ENCODE measurements at regions not wholly inside any gene's neighbourhood (a gene's known extent, or its start where the extent isn't known, plus 50 kb on each side); places are given as distances from the start of the nearest gene placed in this dataset.

DNA sequence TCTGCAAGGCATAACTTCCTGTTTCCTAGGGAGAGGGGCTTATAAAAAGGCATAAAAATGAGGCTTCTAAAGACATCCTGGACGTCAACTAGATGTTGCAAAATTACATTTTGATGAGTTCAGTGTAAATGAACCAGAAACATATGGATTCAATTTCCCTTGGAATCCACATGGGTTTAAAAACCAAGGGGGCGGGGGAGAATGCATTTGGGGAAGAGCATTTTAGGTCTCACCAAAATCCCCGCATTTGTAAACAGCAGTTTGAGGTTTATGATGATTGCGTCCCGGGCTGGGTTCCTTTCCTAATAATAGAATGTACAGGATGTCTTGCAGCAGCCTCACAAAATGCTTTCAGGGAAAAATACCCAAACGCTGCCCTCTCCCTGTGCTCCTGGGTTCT is 407.8 kb downstream of the ZNF536 start:
- H3K4me1 ChIP-seq (ENCODE audit: insufficient read depth, low read length), result no peaks in the 10 kb centered on the region
- H3K9me3 ChIP-seq (ENCODE audit: control insufficient read depth, insufficient read depth, low read length), result no peaks in the 10 kb centered on the region
- no peak overlapping the region for H3K9ac ChIP-seq (ENCODE audit: low read depth, low read length)
- no peaks in the 10 kb centered on the region for H3K36me3 ChIP-seq (ENCODE audit: insufficient read depth, low read length)

DNA sequence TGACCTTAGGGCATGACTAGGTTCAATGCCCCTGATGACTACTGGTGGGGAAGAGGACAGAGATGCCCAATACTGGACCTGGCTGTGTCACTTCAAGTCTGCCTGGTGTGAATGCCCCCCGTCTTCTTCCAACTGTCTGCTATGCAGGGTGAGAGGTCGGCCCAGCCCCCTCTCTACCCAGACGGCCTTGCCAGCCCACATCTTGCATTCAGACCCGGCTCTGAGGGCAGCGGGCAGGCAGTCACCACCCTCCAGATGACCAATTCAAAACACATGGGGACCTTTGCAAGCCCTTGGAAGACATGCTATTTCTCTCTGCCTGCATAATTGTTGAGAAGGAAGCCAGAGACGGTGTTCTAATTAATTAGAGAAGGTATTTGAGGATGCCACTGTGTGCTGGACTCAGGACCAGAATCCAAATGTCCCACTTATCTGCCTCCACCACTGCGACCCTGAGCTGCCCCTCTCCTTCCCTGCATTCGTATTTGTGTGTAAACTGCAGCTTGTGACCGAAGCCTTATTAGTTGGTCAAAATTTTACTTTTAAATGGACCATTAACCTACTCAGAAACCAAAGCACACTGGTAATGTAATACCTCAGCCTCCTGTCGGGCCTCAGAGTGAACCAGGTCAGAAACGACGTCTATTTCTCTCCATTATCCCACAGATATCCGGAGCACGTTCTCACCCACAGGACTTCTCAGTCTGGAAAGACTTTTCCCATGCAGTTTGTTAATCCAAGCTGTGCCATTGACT is 407.0 kb downstream of the ZNF536 start:
- no peaks in the 10 kb centered on the region for H3K4me1 ChIP-seq (ENCODE audit: insufficient read depth, low read length)
- H3K9me3 ChIP-seq (ENCODE audit: control insufficient read depth, insufficient read depth, low read length), result no peaks in the 10 kb centered on the region
- H3K9ac ChIP-seq (ENCODE audit: low read depth, low read length), result no peak overlapping the region
- H3K36me3 ChIP-seq (ENCODE audit: insufficient read depth, low read length), result no peaks in the 10 kb centered on the region

DNA sequence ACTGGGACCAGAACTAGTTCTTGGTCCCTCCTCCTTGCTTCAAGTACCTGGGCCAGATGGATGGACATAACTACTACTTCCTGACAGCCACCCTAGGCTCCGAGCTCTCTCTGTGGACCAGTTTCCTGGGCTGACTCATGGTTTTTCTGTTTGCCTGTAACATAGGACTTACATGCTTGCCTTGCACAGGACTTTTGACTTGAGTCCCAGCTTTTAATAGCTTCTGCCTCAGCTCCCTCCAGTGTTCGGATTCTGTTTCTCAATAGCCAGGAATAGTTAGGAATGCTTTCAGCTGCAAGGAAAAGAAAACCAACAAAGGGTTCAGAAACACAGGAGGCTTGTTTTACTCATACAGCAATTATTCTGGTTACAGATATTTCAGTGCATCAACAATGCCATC is 405.9 kb downstream of the ZNF536 start:
- Histone ChIP-seq H3K36me3 (ENCODE audit: insufficient read depth, low read length) (no peaks in the 10 kb centered on the region), H3K9me3 (ENCODE audit: control insufficient read depth, insufficient read depth, low read length) (no peaks in the 10 kb centered on the region), H3K4me1 (ENCODE audit: insufficient read depth, low read length) (no peaks in the 10 kb centered on the region), H3K9ac (ENCODE audit: low read depth, low read length) (no peak overlapping the region)

DNA sequence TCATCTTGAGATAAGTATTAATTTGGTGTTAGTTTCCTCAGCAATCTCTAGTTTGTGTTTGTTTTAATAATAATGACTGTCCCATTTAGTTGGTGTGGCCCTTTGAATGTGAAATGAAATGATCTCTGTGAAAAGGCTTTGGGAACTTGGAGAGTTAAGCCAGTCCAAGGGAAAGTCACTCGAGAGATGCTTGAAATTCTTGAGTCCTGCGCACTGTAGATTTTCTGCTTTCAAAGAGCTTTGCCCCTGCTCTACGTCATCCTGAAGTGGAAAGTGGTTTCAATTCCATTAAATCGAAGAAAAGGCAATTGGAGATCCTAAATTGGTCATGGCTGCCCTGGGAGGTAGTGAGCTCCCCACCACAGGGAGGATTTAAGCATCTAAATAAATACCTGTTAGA is 403.8 kb downstream of the ZNF536 start:
- Histone ChIP-seq H3K9ac (ENCODE audit: low read depth, low read length) (no peak overlapping the region), H3K9me3 (ENCODE audit: control insufficient read depth, insufficient read depth, low read length) (no peaks in the 10 kb centered on the region), H3K36me3 (ENCODE audit: insufficient read depth, low read length) (no peaks in the 10 kb centered on the region), H3K4me1 (ENCODE audit: insufficient read depth, low read length) (no peaks in the 10 kb centered on the region)

DNA sequence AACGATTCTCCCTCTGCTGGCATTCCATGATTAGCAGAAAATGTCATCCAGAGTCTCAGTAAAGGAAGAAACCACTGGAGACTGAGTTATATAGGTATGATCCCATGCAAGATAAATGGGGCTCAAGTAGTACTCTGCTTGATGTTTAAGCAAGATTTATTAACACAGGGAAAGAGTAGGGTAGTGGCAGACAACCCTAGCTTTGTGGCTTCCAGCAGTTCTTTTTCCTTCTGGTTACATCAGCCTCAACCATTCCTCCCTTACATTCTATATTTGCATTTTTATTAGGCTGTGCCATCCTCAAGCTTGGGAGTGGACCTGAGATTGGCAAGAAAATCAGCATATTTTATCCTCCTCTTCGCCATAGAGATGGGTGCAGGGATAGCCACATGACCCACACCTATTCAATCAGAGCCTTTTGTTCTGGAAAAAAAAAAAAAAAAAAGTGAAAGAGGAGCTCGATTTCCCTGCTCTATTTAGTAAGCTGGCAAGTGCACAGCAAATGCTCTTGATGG is 402.1 kb downstream of the ZNF536 start:
- H3K4me1 ChIP-seq (ENCODE audit: insufficient read depth, low read length), result no peaks in the 10 kb centered on the region
- H3K9ac ChIP-seq (ENCODE audit: low read depth, low read length), result no peak overlapping the region
- H3K9me3 ChIP-seq (ENCODE audit: control insufficient read depth, insufficient read depth, low read length), result no peaks in the 10 kb centered on the region
- H3K36me3 ChIP-seq (ENCODE audit: insufficient read depth, low read length), result no peaks in the 10 kb centered on the region

DNA sequence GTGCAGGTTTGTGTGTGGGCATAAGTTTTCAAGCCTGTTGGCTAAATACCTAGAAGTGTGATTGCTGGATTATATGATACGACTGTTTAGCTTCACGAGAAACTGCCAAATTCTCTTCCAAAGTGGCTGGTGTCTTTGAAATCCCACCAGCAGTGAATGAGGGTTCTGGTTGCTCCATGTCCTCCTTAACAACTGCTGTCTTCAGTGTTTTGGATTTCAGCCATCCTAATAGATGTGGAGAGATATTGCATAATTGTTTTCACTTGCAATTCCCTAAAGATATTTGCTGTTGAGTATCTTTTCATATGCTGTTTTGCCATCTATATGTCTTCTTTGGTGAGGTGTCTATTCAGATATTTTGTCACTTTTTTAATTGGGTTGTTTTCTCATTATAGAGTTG is 390.5 kb downstream of the ZNF536 start:
- no peaks in the 10 kb centered on the region for H3K36me3 ChIP-seq (ENCODE audit: insufficient read depth, low read length)
- H3K4me1 ChIP-seq (ENCODE audit: insufficient read depth, low read length), result no peaks in the 10 kb centered on the region
- peaks cover 4% of the 10 kb centered on the region; the same call in 1 of the 2 replicates for H3K9me3 ChIP-seq (ENCODE audit: control insufficient read depth, insufficient read depth, low read length)
- H3K9ac ChIP-seq (ENCODE audit: low read depth, low read length), result no peak overlapping the region

DNA sequence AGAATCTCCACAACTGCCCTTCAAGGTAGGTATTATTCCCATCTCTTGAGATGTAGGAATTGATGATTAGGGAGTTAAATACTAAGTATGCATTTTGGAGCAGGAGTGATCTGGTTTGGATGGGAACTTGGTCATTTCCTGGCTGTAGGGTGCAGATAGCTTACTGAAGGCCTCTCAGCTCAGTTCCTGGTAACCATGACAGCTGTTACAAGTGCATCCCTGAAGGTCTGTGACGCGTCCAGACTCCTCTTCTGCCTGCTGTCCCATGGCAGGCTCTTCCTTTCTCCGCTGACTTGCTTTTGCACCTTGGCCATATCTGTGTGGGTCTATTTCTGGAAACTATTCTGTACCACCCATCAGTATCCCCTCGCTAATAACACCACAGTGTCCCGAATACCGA is 387.8 kb downstream of the ZNF536 start:
- Histone ChIP-seq H3K36me3 (ENCODE audit: insufficient read depth, low read length) (no peaks in the 10 kb centered on the region), H3K9ac (ENCODE audit: low read depth, low read length) (no peak overlapping the region), H3K4me1 (ENCODE audit: insufficient read depth, low read length) (no peaks in the 10 kb centered on the region), H3K9me3 (ENCODE audit: control insufficient read depth, insufficient read depth, low read length) (peaks cover 4% of the 10 kb centered on the region; the same call in 1 of the 2 replicates)

DNA sequence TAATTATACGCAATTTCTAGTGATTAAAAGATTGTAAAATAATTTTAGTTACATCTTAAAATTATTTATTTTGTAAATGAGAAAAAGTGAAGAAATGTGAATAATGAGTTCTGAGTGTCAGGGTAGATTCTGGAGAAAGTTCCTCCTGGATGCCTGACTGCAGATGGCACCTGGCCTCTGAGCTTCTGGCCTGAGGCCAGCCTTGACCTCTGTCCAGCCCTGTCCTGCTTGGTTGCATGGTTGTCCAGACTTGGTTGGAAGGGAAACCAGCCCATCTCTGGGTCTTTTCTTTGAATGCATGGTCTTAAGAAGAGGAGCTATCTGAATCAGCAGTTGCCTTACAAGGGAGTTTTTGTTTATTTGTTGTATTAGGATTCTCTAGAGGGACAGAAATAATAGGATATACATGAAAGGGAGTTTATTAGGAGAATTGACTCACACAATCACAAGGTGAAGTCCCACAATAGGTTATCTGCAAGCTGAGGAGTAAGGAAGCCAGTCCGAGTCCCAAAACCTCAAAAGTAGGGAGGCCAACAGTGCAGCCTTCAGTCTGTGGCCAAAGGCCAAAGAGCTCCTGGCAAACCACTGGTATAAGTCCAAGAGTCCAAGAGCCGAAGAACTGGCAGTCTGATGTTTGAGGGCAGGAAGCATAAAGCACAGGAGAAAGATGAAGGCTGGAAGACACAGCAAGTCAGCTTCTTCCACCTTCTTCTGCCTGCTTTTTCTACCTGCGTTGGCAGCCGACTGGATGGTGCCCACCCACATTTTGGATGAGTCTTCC is 385.8 kb downstream of the ZNF536 start:
- no peaks in the 10 kb centered on the region for H3K4me1 ChIP-seq (ENCODE audit: insufficient read depth, low read length)
- no peaks in the 10 kb centered on the region for H3K9me3 ChIP-seq (ENCODE audit: control insufficient read depth, insufficient read depth, low read length)
- H3K9ac ChIP-seq (ENCODE audit: low read depth, low read length), result no peak overlapping the region
- no peaks in the 10 kb centered on the region for H3K36me3 ChIP-seq (ENCODE audit: insufficient read depth, low read length)

DNA sequence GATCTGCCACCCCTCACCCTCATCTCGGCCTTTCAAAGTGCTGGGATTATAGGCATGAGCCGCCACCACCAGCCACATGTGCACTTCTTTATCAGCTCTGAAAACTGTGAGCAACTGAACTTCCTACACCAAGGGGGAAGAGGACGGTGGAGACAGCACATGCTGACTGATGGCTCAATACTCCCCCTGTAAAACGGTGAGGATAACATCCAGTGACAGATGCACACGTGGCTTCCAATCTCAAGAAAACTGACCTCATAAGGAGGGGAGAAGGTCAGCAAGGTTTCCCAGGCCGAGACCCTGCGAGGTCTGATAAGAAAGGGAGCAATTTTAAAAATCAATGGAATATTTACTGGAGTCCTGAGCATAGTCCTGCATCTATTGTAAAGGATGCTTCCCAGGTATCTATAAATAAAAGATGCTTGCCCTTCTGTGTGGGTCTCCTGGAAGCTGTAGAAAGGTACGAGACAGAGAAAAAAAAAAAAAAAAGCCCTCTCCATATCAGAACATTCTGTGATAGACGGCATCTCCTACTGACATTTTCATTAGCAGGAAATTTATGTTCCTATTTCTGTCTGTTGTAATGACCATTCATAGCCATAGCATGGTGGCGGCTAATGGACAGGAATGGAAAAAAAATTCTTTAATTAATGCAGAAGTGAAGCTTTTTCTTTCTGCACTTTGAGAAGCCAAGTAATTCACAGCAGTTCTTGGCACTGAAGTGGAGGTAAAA is 385.1 kb downstream of the ZNF536 start:
- no peaks in the 10 kb centered on the region for H3K36me3 ChIP-seq (ENCODE audit: insufficient read depth, low read length)
- H3K9me3 ChIP-seq (ENCODE audit: control insufficient read depth, insufficient read depth, low read length), result no peaks in the 10 kb centered on the region
- H3K4me1 ChIP-seq (ENCODE audit: insufficient read depth, low read length), result no peaks in the 10 kb centered on the region
- no peak overlapping the region for H3K9ac ChIP-seq (ENCODE audit: low read depth, low read length)

DNA sequence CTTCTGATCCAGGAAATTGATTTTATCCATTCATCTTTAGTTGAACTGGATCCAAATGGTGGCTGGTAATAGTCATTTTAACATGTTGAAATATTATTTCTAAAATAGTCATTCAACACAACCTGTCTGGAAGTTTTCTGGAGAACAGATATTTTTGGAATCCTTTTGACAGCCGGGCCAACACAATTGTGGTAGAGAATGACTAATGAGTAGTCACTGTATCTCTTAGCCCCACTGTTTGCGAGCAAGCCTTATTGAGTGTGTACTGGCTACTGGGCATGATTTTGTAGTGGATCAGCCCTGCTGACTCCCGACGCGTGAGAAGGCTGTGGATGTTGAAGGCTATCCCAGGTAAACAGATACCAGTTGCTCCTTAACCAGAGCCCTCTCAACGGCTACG is 383.4 kb downstream of the ZNF536 start:
- Histone ChIP-seq H3K9ac (ENCODE audit: low read depth, low read length) (no peak overlapping the region), H3K36me3 (ENCODE audit: insufficient read depth, low read length) (no peaks in the 10 kb centered on the region), H3K9me3 (ENCODE audit: control insufficient read depth, insufficient read depth, low read length) (no peaks in the 10 kb centered on the region), H3K4me1 (ENCODE audit: insufficient read depth, low read length) (no peaks in the 10 kb centered on the region)

DNA sequence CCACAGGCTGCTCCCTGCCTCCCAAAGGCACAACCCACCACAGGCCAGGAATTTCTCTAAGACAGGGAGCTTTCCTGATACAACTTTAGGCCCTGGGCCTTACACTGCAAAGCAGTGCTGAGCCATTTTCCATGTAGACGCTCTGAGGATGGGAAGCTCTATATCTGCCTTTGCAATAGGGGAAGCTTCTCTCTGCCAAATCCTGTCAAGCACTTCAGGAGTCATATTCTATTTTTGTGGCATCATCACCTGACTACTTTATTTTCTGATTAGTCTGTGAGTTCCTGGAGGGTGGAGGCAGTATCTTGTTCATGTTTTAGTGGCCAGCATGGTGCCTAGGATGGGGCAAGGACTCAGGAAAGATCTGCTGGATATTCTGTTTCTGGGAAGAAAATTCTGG is 382.0 kb downstream of the ZNF536 start:
- Histone ChIP-seq H3K36me3 (ENCODE audit: insufficient read depth, low read length) (no peaks in the 10 kb centered on the region), H3K9ac (ENCODE audit: low read depth, low read length) (no peak overlapping the region), H3K9me3 (ENCODE audit: control insufficient read depth, insufficient read depth, low read length) (no peaks in the 10 kb centered on the region), H3K4me1 (ENCODE audit: insufficient read depth, low read length) (no peaks in the 10 kb centered on the region)

DNA sequence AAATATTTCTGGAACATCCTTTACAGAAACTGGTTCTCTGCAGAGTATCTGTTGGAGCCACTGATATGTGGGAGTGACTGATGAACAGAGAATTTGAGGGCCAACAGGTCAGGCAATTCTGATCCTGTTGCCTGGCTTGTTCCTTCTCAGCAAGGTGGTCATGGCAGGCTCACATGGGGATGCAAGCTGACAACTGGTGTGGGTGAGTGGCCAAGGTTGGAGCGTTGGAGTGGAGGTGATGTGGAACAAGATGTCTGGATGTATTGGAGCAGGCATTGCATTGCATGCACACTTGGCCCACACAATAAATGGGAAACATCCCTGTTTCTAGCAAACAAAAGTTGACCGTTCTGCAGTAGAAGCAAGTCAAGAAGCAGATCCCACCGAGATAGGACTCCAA is 380.7 kb downstream of the ZNF536 start:
- no peaks in the 10 kb centered on the region for H3K36me3 ChIP-seq (ENCODE audit: insufficient read depth, low read length)
- no peak overlapping the region for H3K9ac ChIP-seq (ENCODE audit: low read depth, low read length)
- no peaks in the 10 kb centered on the region for H3K9me3 ChIP-seq (ENCODE audit: control insufficient read depth, insufficient read depth, low read length)
- H3K4me1 ChIP-seq (ENCODE audit: insufficient read depth, low read length), result no peaks in the 10 kb centered on the region

DNA sequence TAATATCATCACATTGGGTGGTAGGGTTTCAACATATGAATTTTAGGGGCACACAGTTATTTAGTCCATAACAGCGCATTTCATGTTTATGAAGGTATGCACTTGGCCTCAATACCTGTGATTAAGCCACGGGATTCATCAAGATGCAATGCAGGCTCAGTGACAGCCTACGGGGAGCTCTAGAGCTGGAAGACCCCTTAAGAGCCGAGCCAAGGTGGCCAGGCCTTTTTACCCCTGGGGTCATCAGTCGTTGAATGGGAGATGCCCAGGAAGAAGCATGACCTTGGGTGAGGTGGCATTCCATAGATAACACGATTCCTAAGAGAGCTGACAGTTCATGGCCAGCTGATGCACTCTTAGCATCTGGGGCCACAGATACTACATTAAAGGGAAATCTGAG is 380.0 kb downstream of the ZNF536 start:
- H3K9ac ChIP-seq (ENCODE audit: low read depth, low read length), result no peak overlapping the region
- no peaks in the 10 kb centered on the region for H3K36me3 ChIP-seq (ENCODE audit: insufficient read depth, low read length)
- no peaks in the 10 kb centered on the region for H3K4me1 ChIP-seq (ENCODE audit: insufficient read depth, low read length)
- H3K9me3 ChIP-seq (ENCODE audit: control insufficient read depth, insufficient read depth, low read length), result no peaks in the 10 kb centered on the region

DNA sequence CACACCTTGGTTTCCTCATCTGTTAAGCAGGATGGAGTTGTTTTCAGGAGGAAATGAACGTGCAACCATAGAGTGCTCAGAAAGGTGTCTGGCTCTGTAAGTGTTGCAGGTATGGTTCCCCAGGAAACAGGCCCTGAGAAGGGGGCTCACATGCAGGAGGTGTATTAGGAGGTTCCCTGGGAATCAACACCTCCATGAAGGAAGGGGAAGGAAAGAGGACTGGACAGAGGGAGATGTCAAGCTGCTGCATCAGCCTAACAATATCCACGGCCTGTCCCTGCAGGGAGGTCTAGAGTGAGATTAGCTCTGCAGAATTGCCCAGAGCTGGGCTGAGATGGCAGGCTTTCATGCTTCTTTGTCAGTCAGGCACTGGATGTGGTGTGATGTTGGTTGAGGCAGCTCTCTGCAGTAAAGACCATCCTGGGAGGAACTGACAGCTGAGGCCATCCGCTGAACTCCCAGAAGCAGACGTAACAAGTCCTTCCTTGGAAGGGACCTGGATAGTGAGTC is 373.3 kb downstream of the ZNF536 start:
- Histone ChIP-seq H3K9ac (ENCODE audit: low read depth, low read length) (no peak overlapping the region), H3K36me3 (ENCODE audit: insufficient read depth, low read length) (no peaks in the 10 kb centered on the region), H3K4me1 (ENCODE audit: insufficient read depth, low read length) (no peaks in the 10 kb centered on the region), H3K9me3 (ENCODE audit: control insufficient read depth, insufficient read depth, low read length) (no peaks in the 10 kb centered on the region)

Data from ES-I3 (cell line).